AG04450 (cell line): ENCODE measurements at regions not wholly inside any gene's neighbourhood (a gene's known extent, or its start where the extent isn't known, plus 50 kb on each side); places are given as distances from the start of the nearest gene placed in this dataset.
A peak's percentile ranks its signal among the peaks of the same experiment; 100 is the strongest.

Source experiments
- CTCF ChIA-PET: fragments of 300-600, 350-600 bp; formaldehyde crosslinking; extraction: SDS; loops from one replicate; lab custom pipeline; 2022; ENCODE audit warnings: antibody characterized with exemption, inconsistent platforms; lab: Charles Lee
- POLR2A ChIA-PET: fragments of 350-600 bp; formaldehyde crosslinking; extraction: SDS; loops from one replicate; lab custom pipeline; 2021; ENCODE audit warnings: antibody characterized with exemption, inconsistent platforms; lab: Yijun Ruan, JAX
- DNase-seq: peaks from one replicate; pipeline ENCODE4 v3.0.0-alpha.2; 2011; ENCODE audit warnings: low read depth, low spot score
- H3K27ac ChIP-seq: one replicate; pipeline ENCODE4 v1.5.1; 2012; ENCODE audit warnings: low read depth, low read length, control low read depth
- H3K27me3 ChIP-seq: one replicate; pipeline ENCODE4 v1.6.0; 2012; ENCODE audit warnings: low read length; ENCODE audit not compliant: control insufficient read depth, insufficient read depth
- H3K4me3 ChIP-seq: 2 replicates; pipeline ENCODE4 v1.5.1; 2011; ENCODE audit warnings: mild to moderate bottlenecking, low read depth, low read length, control low read depth
- H3K9me3 ChIP-seq: 2 replicates; pipeline ENCODE4 v1.5.1; 2012; ENCODE audit warnings: low read length; ENCODE audit not compliant: control insufficient read depth, insufficient read depth
- CTCF ChIP-seq: IDR thresholded peaks from 2 replicates; pipeline ENCODE4 v1.5.1; 2011; ENCODE audit warnings: low read depth, low read length, control low read depth, inconsistent platforms

GRCh38 chr6:85023721-85024120 is 259.3 kb upstream of the TBX18 start:
- ChIA-PET CTCF (interaction anchor here (0.9 kb wide), 1 partner anchor 299 kb away, joined by 3 read pairs; no protein-coding TSS in a partner anchor), POLR2A (no interaction called here)
- no peak overlapping the region for H3K27ac ChIP-seq
- H3K4me3 ChIP-seq = no peak overlapping the region
- TF ChIP-seq CTCF = no peak
- H3K9me3 ChIP-seq = no peaks in the 10 kb centered on the region
- DNase-seq = no peak
- H3K27me3 ChIP-seq = no peaks in the 10 kb centered on the region

GRCh38 chr6:85017352-85017751 is 253.0 kb upstream of the TBX18 start:
- no peak for TF ChIP-seq CTCF
- H3K27ac ChIP-seq = no peak overlapping the region
- H3K9me3 ChIP-seq = no peaks in the 10 kb centered on the region
- no peaks in the 10 kb centered on the region for H3K27me3 ChIP-seq
- POLR2A ChIA-PET = no interaction called here
- CTCF ChIA-PET = interaction anchor here (1.0 to 2.5 kb wide), 2 partner anchors 306 to 595 kb away, joined by 3 to 15 read pairs; no protein-coding TSS in a partner anchor
- no peak for DNase-seq
- H3K4me3 ChIP-seq = no peak overlapping the region

- no peak for DNase-seq
- ChIA-PET CTCF (interaction anchor here (1.0 to 2.5 kb wide), 2 partner anchors 306 to 594 kb away, joined by 3 to 15 read pairs; no protein-coding TSS in a partner anchor), POLR2A (no interaction called here)
- no peak for TF ChIP-seq CTCF
- no peaks in the 10 kb centered on the region for H3K27me3 ChIP-seq
- no peak overlapping the region for H3K4me3 ChIP-seq
- no peaks in the 10 kb centered on the region for H3K9me3 ChIP-seq
- H3K27ac ChIP-seq = no peak overlapping the region
These were observed 252.3 kb upstream of the TBX18 start for GRCh38 chr6:85016726-85017125.

GRCh38 chr6:85015396-85015990 is 251.1 kb upstream of the TBX18 start:
- POLR2A ChIA-PET = no interaction called here
- Histone ChIP-seq H3K4me3 (no peak overlapping the region), H3K27me3 (no peaks in the 10 kb centered on the region), H3K9me3 (no peaks in the 10 kb centered on the region), H3K27ac (no peak overlapping the region)
- peak; percentile 4 for DNase-seq
- CTCF ChIA-PET = interaction anchor here (0.7 to 2.5 kb wide), 2 partner anchors 9 to 308 kb away, joined by 3 to 15 read pairs; no protein-coding TSS in a partner anchor
- TF ChIP-seq CTCF = peak; percentile 81

GRCh38 chr6:85010865-85011264 is 246.5 kb upstream of the TBX18 start:
- Histone ChIP-seq H3K4me3 (no peak overlapping the region), H3K27ac (no peak overlapping the region), H3K27me3 (no peaks in the 10 kb centered on the region), H3K9me3 (no peaks in the 10 kb centered on the region)
- ChIA-PET CTCF (no interaction called here), POLR2A (no interaction called here)
- TF ChIP-seq CTCF = no peak
- DNase-seq = no peak
